HUES6 (cell line): ENCODE measurements at regions not wholly inside any gene's neighbourhood (a gene's known extent, or its start where the extent isn't known, plus 50 kb on each side); places are given as distances from the start of the nearest gene placed in this dataset.

Source experiments
- H3K27ac ChIP-seq: 2 replicates; pipeline ENCODE4 v1.7.0; 2013; ENCODE audit warnings: low read depth, mild to moderate bottlenecking, low read length, inconsistent platforms
- H3K27me3 ChIP-seq: 2 replicates; pipeline ENCODE4 v1.6.1; 2013; ENCODE audit warnings: low read length; ENCODE audit not compliant: control insufficient read depth, insufficient read depth
- H3K36me3 ChIP-seq: 2 replicates; pipeline ENCODE4 v1.6.1; 2013; ENCODE audit warnings: low read length; ENCODE audit not compliant: control insufficient read depth, insufficient read depth
- H3K4me1 ChIP-seq: 2 replicates; pipeline ENCODE4 v1.6.1; 2013; ENCODE audit warnings: low read length; ENCODE audit not compliant: control insufficient read depth, insufficient read depth
- H3K4me3 ChIP-seq: 2 replicates; pipeline ENCODE4 v1.5.1; 2013; ENCODE audit warnings: low read depth, low read length
- H3K9ac ChIP-seq: one replicate; pipeline ENCODE4 v1.6.1; 2013; ENCODE audit warnings: mild to moderate bottlenecking, low read length
- H3K9me3 ChIP-seq: 2 replicates; pipeline ENCODE4 v1.6.1; 2013; ENCODE audit warnings: low read depth, low read length; ENCODE audit not compliant: control insufficient read depth, insufficient read depth

- H3K27ac ChIP-seq = no peak overlapping the region
- peaks cover 12% of the 10 kb centered on the region; the same call in 1 of the 2 replicates for H3K4me1 ChIP-seq
- no peaks in the 10 kb centered on the region for H3K36me3 ChIP-seq
- H3K27me3 ChIP-seq = no peaks in the 10 kb centered on the region
- no peak overlapping the region for H3K4me3 ChIP-seq
- H3K9ac ChIP-seq = no peak overlapping the region
- no peaks in the 10 kb centered on the region for H3K9me3 ChIP-seq
Measured at GRCh38 chr2:65488527-65488926, 56.1 kb upstream of the SPRED2 start.

GRCh38 chr2:65487404-65487803 is 55.0 kb upstream of the SPRED2 start:
- no peaks in the 10 kb centered on the region for H3K36me3 ChIP-seq
- no peaks in the 10 kb centered on the region for H3K27me3 ChIP-seq
- H3K4me1 ChIP-seq = peaks cover 12% of the 10 kb centered on the region; the same call in 1 of the 2 replicates
- no peak overlapping the region for H3K9ac ChIP-seq
- H3K4me3 ChIP-seq = no peak overlapping the region
- H3K27ac ChIP-seq = no peak overlapping the region
- no peaks in the 10 kb centered on the region for H3K9me3 ChIP-seq

GRCh38 chr2:65486802-65487201 is 54.4 kb upstream of the SPRED2 start:
- H3K9me3 ChIP-seq = no peaks in the 10 kb centered on the region
- no peak overlapping the region for H3K9ac ChIP-seq
- no peaks in the 10 kb centered on the region for H3K36me3 ChIP-seq
- no peak overlapping the region for H3K4me3 ChIP-seq
- peaks cover 12% of the 10 kb centered on the region; the same call in 1 of the 2 replicates for H3K4me1 ChIP-seq
- no peaks in the 10 kb centered on the region for H3K27me3 ChIP-seq
- no peak overlapping the region for H3K27ac ChIP-seq

DNA sequence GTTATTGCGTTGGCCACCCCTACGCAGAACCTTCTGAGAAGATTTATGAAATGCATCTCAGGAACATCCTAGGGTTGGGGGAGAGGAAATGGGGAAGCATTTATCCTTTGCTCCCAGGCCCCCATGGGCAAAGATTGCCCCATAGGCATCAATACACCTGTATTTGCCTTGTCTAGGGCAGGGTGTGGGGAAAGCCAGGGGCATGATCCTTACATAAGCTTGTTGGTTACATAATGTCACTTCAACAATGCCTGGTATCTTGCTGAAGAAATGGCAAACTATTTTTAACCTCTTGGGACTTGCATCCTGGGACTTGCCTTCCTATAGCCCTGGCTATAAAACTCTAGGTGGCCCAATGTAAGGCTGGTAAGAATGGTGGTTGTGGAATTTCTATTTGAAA is 53.9 kb upstream of the SPRED2 start:
- H3K9ac ChIP-seq = no peak overlapping the region
- no peak overlapping the region for H3K4me3 ChIP-seq
- H3K36me3 ChIP-seq = no peaks in the 10 kb centered on the region
- H3K27ac ChIP-seq = no peak overlapping the region
- H3K27me3 ChIP-seq = no peaks in the 10 kb centered on the region
- H3K4me1 ChIP-seq = peaks cover 12% of the 10 kb centered on the region; the same call in 1 of the 2 replicates
- H3K9me3 ChIP-seq = no peaks in the 10 kb centered on the region

- Histone ChIP-seq H3K36me3 (no peaks in the 10 kb centered on the region), H3K27ac (no peak overlapping the region), H3K4me1 (peaks cover 12% of the 10 kb centered on the region; the same call in 1 of the 2 replicates), H3K4me3 (no peak overlapping the region), H3K27me3 (no peaks in the 10 kb centered on the region), H3K9ac (no peak overlapping the region), H3K9me3 (no peaks in the 10 kb centered on the region)
Measured at GRCh38 chr2:65485839-65486238, 53.4 kb upstream of the SPRED2 start.

- Histone ChIP-seq H3K27ac (no peak overlapping the region), H3K4me3 (no peak overlapping the region), H3K36me3 (no peaks in the 10 kb centered on the region), H3K4me1 (peaks cover 10% of the 10 kb centered on the region; the same call in 1 of the 2 replicates), H3K9ac (no peak overlapping the region), H3K9me3 (no peaks in the 10 kb centered on the region), H3K27me3 (no peaks in the 10 kb centered on the region)
Measured at GRCh38 chr2:65483763-65484162, 51.4 kb upstream of the SPRED2 start.

DNA sequence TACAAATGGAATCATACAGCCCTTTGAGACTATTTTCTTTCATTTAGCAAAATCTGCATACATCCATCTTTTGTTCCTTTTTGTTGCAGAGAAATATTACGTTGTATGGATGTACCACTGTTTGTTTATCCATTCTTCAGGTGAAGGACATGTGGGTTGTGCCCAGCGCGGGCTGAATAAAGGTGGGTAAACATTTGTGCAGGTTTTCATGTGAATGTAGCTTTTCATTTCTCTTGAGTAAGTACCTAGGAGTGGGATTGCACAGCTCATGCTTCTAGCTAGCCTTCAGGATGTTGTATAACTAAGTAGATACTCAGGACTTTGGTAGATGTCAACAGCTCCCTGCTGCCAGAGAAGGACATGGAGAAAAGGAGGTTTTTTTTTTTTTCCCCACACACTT is 50.6 kb upstream of the SPRED2 start:
- no peak overlapping the region for H3K9ac ChIP-seq
- peaks cover 8% of the 10 kb centered on the region; the same call in 1 of the 2 replicates for H3K4me1 ChIP-seq
- H3K9me3 ChIP-seq = no peaks in the 10 kb centered on the region
- no peak overlapping the region for H3K4me3 ChIP-seq
- no peaks in the 10 kb centered on the region for H3K36me3 ChIP-seq
- H3K27ac ChIP-seq = no peak overlapping the region
- H3K27me3 ChIP-seq = no peaks in the 10 kb centered on the region
